ENCODE measurements at regions not wholly inside any gene's neighbourhood (a gene's known extent, or its start where the extent isn't known, plus 50 kb on each side); places are given as distances from the start of the nearest gene placed in this dataset.
"Not testable (repeated sequence)": the region's sequence is repeated elsewhere in the genome, so short reads cannot be mapped to it uniquely, and the experiment has no call there.

DNA sequence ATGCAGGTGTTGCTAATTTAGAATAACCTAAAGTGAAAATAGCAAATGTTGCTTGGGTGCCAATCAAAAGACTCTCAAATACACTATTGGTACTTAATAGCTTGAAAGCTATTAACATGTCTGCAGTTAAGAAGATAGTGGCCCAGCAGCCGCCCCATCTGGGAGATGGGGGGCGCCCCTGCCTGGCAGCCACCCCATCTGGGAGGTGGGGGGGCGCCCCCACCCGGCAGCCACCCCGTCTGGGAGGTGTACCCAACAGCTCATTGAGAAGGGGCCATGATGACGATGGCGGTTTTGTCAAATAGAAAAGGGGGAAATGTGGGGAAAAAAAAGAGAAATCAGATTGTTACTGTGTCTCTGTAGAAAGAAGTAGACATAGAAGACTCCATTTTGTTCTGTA is 923.1 kb upstream of the MDGA2 start:
- H3K27me3 ChIP-seq (ENCODE audit: control insufficient read depth, insufficient read depth, low read length), result no peaks in the 10 kb centered on the region
- no peaks in the 10 kb centered on the region for H3K36me3 ChIP-seq (ENCODE audit: control insufficient read depth, low read depth, low read length)
- H3K9ac ChIP-seq (ENCODE audit: low read length), result no peak overlapping the region
- no peaks in the 10 kb centered on the region for H3K4me1 ChIP-seq (ENCODE audit: control insufficient read depth, low read depth, low read length)
- H3K27ac ChIP-seq (ENCODE audit: low read length), result no peak overlapping the region
- no peaks in the 10 kb centered on the region for H3K9me3 ChIP-seq (ENCODE audit: control insufficient read depth, low read depth, low read length)
- H3K4me3 ChIP-seq (ENCODE audit: low read length), result no peak overlapping the region

DNA sequence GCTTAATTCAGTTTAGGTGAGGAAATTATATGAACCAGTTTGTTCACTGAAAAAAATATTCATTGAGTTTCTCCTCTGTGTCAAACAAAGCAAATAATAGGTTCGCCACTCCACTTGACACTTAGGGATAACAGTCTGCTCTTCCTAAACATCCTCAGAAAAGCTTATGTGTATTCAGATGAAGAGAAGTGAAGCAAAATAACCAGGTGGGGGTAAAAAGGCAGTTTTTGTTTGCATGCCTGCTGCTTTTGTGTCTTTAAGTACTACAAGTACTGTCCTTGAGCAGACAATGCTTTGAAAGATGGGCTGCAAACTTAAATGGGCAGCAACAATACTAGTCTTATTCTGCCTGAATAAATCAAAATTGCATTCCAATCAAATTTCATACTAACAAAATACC is 910.7 kb upstream of the MDGA2 start:
- H3K27ac ChIP-seq (ENCODE audit: low read length), result no peak overlapping the region
- H3K4me1 ChIP-seq (ENCODE audit: control insufficient read depth, low read depth, low read length), result peaks cover 12% of the 10 kb centered on the region
- no peak overlapping the region for H3K4me3 ChIP-seq (ENCODE audit: low read length)
- H3K36me3 ChIP-seq (ENCODE audit: control insufficient read depth, low read depth, low read length), result no peaks in the 10 kb centered on the region
- no peaks in the 10 kb centered on the region for H3K27me3 ChIP-seq (ENCODE audit: control insufficient read depth, insufficient read depth, low read length)
- no peak overlapping the region for H3K9ac ChIP-seq (ENCODE audit: low read length)
- no peaks in the 10 kb centered on the region for H3K9me3 ChIP-seq (ENCODE audit: control insufficient read depth, low read depth, low read length)

DNA sequence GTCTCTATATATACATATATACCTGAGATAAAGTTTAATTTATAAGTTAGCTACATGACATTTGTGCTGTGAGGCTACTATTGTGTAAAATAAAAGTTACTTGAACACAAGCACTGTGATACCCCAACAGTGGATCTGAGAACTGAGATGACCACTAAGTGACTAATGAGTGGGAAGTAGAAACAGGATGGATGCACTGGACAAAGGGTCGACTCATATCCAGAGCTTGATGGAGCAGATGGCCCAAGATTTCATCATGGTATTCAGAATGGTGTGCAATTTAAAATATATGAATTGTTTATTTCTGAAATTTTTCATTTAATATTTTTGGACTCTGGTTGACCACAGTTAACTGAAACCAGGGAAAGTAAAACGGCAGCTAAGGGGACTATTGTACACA is 908.6 kb upstream of the MDGA2 start:
- Histone ChIP-seq H3K36me3 (ENCODE audit: control insufficient read depth, low read depth, low read length) (no peaks in the 10 kb centered on the region), H3K27ac (ENCODE audit: low read length) (no peak overlapping the region), H3K9ac (ENCODE audit: low read length) (no peak overlapping the region), H3K27me3 (ENCODE audit: control insufficient read depth, insufficient read depth, low read length) (no peaks in the 10 kb centered on the region), H3K9me3 (ENCODE audit: control insufficient read depth, low read depth, low read length) (no peaks in the 10 kb centered on the region), H3K4me3 (ENCODE audit: low read length) (no peak overlapping the region), H3K4me1 (ENCODE audit: control insufficient read depth, low read depth, low read length) (peaks cover 12% of the 10 kb centered on the region)

DNA sequence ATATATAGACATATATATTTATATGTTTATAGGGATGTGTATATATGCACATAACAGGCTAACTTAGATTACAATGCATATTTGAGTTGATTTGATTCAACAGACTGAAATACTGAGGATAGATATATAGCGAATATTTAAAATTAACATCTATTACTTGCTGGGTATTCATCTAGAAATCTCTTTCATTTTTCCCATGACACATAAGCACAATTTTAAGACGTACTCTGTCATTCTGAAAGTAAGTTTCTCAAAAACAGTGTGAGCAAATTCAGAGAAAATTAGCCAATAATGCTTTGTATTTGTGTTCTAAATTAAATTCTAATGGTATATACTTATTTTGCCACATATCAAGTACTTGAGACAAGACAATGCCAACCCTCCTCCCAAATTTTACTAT is 907.5 kb upstream of the MDGA2 start:
- Histone ChIP-seq H3K9me3 (ENCODE audit: control insufficient read depth, low read depth, low read length) (no peaks in the 10 kb centered on the region), H3K27ac (ENCODE audit: low read length) (no peak overlapping the region), H3K4me1 (ENCODE audit: control insufficient read depth, low read depth, low read length) (peaks cover 12% of the 10 kb centered on the region), H3K27me3 (ENCODE audit: control insufficient read depth, insufficient read depth, low read length) (no peaks in the 10 kb centered on the region), H3K36me3 (ENCODE audit: control insufficient read depth, low read depth, low read length) (no peaks in the 10 kb centered on the region), H3K9ac (ENCODE audit: low read length) (no peak overlapping the region), H3K4me3 (ENCODE audit: low read length) (no peak overlapping the region)

DNA sequence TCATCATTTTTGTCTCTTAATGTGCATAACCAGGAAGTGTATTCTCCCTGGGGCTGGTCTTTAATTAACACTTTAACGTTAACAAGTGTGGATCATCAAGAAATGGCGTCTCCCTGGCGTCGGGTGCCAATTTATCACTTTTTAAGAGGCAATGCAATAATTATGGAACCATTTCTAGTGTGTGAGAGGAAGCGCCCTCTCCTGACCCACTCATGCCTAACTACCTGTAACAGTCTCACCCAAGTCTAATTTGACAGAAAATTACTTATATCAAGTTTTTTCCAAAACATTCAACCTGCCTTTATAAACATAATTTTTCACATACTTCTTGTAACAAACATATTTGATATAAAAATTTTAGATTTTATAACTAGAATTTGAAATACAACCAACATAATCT is 905.3 kb upstream of the MDGA2 start:
- H3K4me1 ChIP-seq (ENCODE audit: control insufficient read depth, low read depth, low read length), result peaks cover 4% of the 10 kb centered on the region
- no peaks in the 10 kb centered on the region for H3K36me3 ChIP-seq (ENCODE audit: control insufficient read depth, low read depth, low read length)
- no peak overlapping the region for H3K9ac ChIP-seq (ENCODE audit: low read length)
- H3K9me3 ChIP-seq (ENCODE audit: control insufficient read depth, low read depth, low read length), result no peaks in the 10 kb centered on the region
- no peak overlapping the region for H3K27ac ChIP-seq (ENCODE audit: low read length)
- no peaks in the 10 kb centered on the region for H3K27me3 ChIP-seq (ENCODE audit: control insufficient read depth, insufficient read depth, low read length)
- H3K4me3 ChIP-seq (ENCODE audit: low read length), result no peak overlapping the region

DNA sequence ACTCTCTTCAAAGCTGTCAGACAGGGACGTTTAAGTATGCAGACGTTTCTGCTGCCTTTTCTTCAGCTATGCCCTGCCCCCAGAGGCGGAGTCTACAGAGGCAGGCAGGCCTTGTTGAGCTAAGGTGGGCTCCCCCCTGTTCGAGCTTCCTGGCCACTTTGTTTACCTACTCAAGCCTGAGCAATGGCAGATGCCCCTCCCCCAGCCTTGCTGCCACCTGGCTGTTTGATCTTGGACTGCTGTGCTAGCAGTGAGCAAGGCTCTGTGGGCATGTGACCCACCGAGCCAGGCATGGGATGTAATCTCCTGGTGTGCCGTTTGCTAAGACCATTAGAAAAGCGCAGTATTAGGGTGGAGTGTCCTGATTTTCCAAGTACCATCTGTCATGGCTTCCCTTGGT is 900.4 kb upstream of the MDGA2 start:
- Histone ChIP-seq H3K27ac (ENCODE audit: low read length) (no peak overlapping the region), H3K9me3 (ENCODE audit: control insufficient read depth, low read depth, low read length) (no peaks in the 10 kb centered on the region), H3K9ac (ENCODE audit: low read length) (no peak overlapping the region), H3K4me1 (ENCODE audit: control insufficient read depth, low read depth, low read length) (no peaks in the 10 kb centered on the region), H3K36me3 (ENCODE audit: control insufficient read depth, low read depth, low read length) (no peaks in the 10 kb centered on the region), H3K4me3 (ENCODE audit: low read length) (no peak overlapping the region), H3K27me3 (ENCODE audit: control insufficient read depth, insufficient read depth, low read length) (no peaks in the 10 kb centered on the region)

DNA sequence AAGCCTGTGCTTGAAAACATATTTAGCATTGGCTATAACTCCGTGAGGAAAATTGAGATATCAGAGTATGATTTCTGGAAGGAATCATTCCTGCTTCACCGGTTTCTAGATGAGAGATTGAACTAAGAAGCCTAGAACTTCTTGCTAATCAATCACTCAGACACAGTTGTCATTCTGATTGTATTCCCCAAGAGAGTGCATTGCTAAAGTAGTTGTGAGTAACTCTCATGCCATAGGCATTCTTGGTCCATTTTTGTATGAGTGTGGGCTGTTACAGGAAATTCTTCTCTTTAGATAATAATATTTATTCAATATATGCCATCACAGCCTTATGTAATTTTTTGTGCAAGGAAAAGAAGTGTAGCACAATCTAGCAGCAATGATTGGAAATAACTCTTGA is 893.3 kb upstream of the MDGA2 start:
- Histone ChIP-seq H3K4me1 (ENCODE audit: control insufficient read depth, low read depth, low read length) (peaks cover 21% of the 10 kb centered on the region), H3K9ac (ENCODE audit: low read length) (no peak overlapping the region), H3K36me3 (ENCODE audit: control insufficient read depth, low read depth, low read length) (no peaks in the 10 kb centered on the region), H3K4me3 (ENCODE audit: low read length) (no peak overlapping the region), H3K27ac (ENCODE audit: low read length) (no peak overlapping the region), H3K27me3 (ENCODE audit: control insufficient read depth, insufficient read depth, low read length) (no peaks in the 10 kb centered on the region), H3K9me3 (ENCODE audit: control insufficient read depth, low read depth, low read length) (peaks cover 7% of the 10 kb centered on the region)

DNA sequence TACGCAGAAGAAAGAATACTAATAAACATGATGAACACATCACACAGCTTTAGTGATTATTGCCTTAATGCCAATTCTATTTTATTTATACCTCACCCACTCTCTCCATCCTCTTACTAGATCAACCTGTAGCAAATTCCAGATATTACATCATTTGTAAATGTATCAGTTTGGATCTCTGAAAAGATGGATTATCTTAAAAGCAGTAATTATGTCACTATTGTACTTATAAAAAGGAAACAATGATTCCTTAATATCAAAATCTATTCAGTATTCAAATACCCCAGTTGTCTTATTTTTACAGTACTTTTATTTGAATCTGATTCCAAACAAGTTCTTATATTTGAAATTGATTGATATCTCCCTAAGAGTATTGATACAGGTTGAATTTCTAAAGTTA is 892.8 kb upstream of the MDGA2 start:
- Histone ChIP-seq H3K9ac (ENCODE audit: low read length) (no peak overlapping the region), H3K27me3 (ENCODE audit: control insufficient read depth, insufficient read depth, low read length) (no peaks in the 10 kb centered on the region), H3K4me1 (ENCODE audit: control insufficient read depth, low read depth, low read length) (peaks cover 21% of the 10 kb centered on the region), H3K27ac (ENCODE audit: low read length) (no peak overlapping the region), H3K4me3 (ENCODE audit: low read length) (no peak overlapping the region), H3K36me3 (ENCODE audit: control insufficient read depth, low read depth, low read length) (no peaks in the 10 kb centered on the region), H3K9me3 (ENCODE audit: control insufficient read depth, low read depth, low read length) (peaks cover 11% of the 10 kb centered on the region)

DNA sequence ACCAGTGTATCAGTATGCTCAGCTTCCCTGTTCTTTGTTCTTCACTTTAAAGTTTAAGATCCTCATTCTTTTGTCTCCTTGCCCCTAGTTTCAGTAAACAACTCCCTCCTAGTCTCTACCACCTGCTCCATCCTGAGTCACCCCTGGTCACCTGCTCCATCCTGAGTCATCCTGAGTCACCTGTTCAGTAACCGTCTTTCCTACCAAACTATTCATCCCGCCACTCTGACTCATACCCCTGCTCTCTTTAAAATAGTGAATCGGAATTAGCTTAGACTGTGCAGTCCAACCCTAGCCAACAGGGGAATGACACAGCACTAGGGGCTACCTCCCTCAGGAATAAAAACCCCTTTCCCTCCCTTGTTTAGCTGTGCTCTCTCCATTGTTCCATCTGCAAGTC is 888.1 kb upstream of the MDGA2 start:
- no peak overlapping the region for H3K27ac ChIP-seq (ENCODE audit: low read length)
- H3K4me1 ChIP-seq (ENCODE audit: control insufficient read depth, low read depth, low read length), result peaks cover 28% of the 10 kb centered on the region
- no peak overlapping the region for H3K4me3 ChIP-seq (ENCODE audit: low read length)
- no peaks in the 10 kb centered on the region for H3K27me3 ChIP-seq (ENCODE audit: control insufficient read depth, insufficient read depth, low read length)
- H3K36me3 ChIP-seq (ENCODE audit: control insufficient read depth, low read depth, low read length), result no peaks in the 10 kb centered on the region
- H3K9ac ChIP-seq (ENCODE audit: low read length), result no peak overlapping the region
- peaks cover 16% of the 10 kb centered on the region for H3K9me3 ChIP-seq (ENCODE audit: control insufficient read depth, low read depth, low read length)

DNA sequence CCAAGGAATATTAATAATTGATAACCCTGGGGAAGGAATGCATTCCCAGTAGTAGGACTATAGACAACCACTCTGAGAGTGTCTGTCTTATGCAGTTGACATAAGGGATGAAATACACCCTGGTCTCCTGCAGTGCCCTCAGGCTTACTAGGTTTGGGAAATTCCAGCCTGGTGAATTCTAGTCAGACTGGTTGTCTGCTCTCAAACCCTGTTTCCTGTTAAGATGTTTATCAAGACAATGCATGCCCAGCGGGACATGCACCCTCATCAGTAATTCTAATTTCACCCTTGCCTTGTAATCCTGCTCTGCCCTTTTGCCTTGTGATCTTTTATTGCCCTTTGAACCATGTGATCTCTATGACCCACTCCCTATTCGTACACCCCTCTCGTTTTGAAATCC is 886.0 kb upstream of the MDGA2 start:
- not testable (repeated sequence) for H3K9ac ChIP-seq (ENCODE audit: low read length); H3K4me3 ChIP-seq (ENCODE audit: low read length); H3K36me3 ChIP-seq (ENCODE audit: control insufficient read depth, low read depth, low read length); H3K27ac ChIP-seq (ENCODE audit: low read length); H3K27me3 ChIP-seq (ENCODE audit: control insufficient read depth, insufficient read depth, low read length)
- Histone ChIP-seq H3K9me3 (ENCODE audit: control insufficient read depth, low read depth, low read length) (peaks cover 16% of the 10 kb centered on the region), H3K4me1 (ENCODE audit: control insufficient read depth, low read depth, low read length) (peaks cover 20% of the 10 kb centered on the region)

DNA sequence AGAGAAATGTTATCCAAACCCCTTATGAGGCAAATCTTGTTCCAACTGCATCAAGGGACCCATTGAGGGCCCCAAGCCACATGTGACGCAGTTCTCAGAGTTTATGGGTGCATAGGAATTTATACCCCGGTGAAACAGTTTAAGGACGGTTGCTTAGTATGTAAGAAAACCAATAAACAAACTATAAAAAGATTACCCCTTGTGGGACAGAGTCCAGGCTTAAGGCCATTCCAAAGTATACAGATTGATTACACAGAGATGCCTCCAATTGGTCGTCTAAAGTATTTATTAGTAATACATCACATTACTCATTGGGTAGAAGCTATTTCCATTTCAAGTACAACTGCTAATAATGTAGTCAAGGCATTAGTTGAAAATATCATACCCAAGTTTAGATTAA is 885.0 kb upstream of the MDGA2 start:
- no peaks in the 10 kb centered on the region for H3K27me3 ChIP-seq (ENCODE audit: control insufficient read depth, insufficient read depth, low read length)
- peaks cover 16% of the 10 kb centered on the region for H3K9me3 ChIP-seq (ENCODE audit: control insufficient read depth, low read depth, low read length)
- H3K9ac ChIP-seq (ENCODE audit: low read length), result no peak overlapping the region
- H3K36me3 ChIP-seq (ENCODE audit: control insufficient read depth, low read depth, low read length), result no peaks in the 10 kb centered on the region
- H3K27ac ChIP-seq (ENCODE audit: low read length), result no peak overlapping the region
- peaks cover 12% of the 10 kb centered on the region for H3K4me1 ChIP-seq (ENCODE audit: control insufficient read depth, low read depth, low read length)
- no peak overlapping the region for H3K4me3 ChIP-seq (ENCODE audit: low read length)

DNA sequence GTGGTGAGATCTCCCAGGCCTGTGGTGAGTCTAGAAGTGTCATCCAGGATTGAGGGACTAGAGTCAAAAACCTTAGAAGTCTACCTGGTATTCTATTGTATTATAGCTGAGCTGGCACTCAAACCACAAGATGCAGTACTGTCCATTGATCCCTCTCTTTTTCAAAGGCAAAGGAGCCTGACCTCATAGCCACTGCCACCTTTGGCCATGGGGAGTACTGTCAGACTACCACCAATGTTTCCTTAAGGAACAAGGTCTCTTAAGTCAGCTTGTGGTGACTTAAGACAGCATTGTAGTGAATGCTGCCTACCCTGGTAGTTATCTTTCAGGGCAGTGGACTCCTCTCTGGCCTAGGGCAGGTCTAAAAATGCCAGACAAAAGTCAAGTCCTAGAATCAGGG is 878.0 kb upstream of the MDGA2 start:
- Histone ChIP-seq H3K9me3 (ENCODE audit: control insufficient read depth, low read depth, low read length) (no peaks in the 10 kb centered on the region), H3K36me3 (ENCODE audit: control insufficient read depth, low read depth, low read length) (no peaks in the 10 kb centered on the region), H3K27me3 (ENCODE audit: control insufficient read depth, insufficient read depth, low read length) (no peaks in the 10 kb centered on the region), H3K9ac (ENCODE audit: low read length) (no peak overlapping the region), H3K27ac (ENCODE audit: low read length) (no peak overlapping the region), H3K4me3 (ENCODE audit: low read length) (no peak overlapping the region), H3K4me1 (ENCODE audit: control insufficient read depth, low read depth, low read length) (no peaks in the 10 kb centered on the region)

DNA sequence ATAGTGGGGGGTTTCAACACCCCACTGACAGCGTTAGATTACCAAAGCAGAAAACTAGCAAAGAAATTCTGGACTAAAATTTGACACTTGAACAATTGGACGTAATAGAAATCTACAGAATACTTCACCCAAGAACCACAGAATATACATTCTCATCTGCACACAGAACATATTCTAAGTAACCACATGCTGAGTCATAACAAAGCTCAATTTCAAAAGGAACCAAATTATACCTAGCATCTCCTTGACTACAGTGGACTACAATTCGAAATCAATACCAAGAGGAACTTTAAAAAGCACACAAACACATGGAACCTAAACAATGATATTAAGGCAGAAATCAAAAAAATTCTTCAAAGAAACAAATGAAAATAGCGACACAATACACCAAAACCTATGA is 871.6 kb upstream of the MDGA2 start:
- H3K27ac ChIP-seq (ENCODE audit: low read length), result no peak overlapping the region
- H3K4me1 ChIP-seq (ENCODE audit: control insufficient read depth, low read depth, low read length), result peaks cover 6% of the 10 kb centered on the region
- H3K9me3 ChIP-seq (ENCODE audit: control insufficient read depth, low read depth, low read length), result no peaks in the 10 kb centered on the region
- no peak overlapping the region for H3K9ac ChIP-seq (ENCODE audit: low read length)
- no peaks in the 10 kb centered on the region for H3K36me3 ChIP-seq (ENCODE audit: control insufficient read depth, low read depth, low read length)
- H3K4me3 ChIP-seq (ENCODE audit: low read length), result no peak overlapping the region
- no peaks in the 10 kb centered on the region for H3K27me3 ChIP-seq (ENCODE audit: control insufficient read depth, insufficient read depth, low read length)
